Osteocyte (in vitro differentiated cells): ENCODE measurements at regions not wholly inside any gene's neighbourhood (a gene's known extent, or its start where the extent isn't known, plus 50 kb on each side); places are given as distances from the start of the nearest gene placed in this dataset.
A peak's percentile ranks its signal among the peaks of the same experiment; 100 is the strongest.
"Not testable (repeated sequence)": the region's sequence is repeated elsewhere in the genome, so short reads cannot be mapped to it uniquely, and the experiment has no call there.

Source experiments
- DNase-seq: peaks from one replicate; pipeline ENCODE4 v3.0.0; 2021; ENCODE audit warnings: mixed read lengths; ENCODE audit not compliant: unreplicated experiment; ENCODE audit errors: extremely low spot score
- H3K27ac Mint-ChIP-seq: one replicate; pipeline ENCODE4 v1.8.0; 2021; ENCODE audit warnings: mild to moderate bottlenecking, mixed read lengths; ENCODE audit not compliant: unreplicated experiment
- H3K27me3 Mint-ChIP-seq: one replicate; pipeline ENCODE4 v1.8.0; 2021; ENCODE audit warnings: mixed read lengths; ENCODE audit not compliant: unreplicated experiment
- H3K36me3 Mint-ChIP-seq: one replicate; pipeline ENCODE4 v1.8.0; 2021; ENCODE audit warnings: mixed read lengths; ENCODE audit not compliant: unreplicated experiment
- H3K4me1 Mint-ChIP-seq: one replicate; pipeline ENCODE4 v1.8.0; 2021; ENCODE audit warnings: mixed read lengths; ENCODE audit not compliant: unreplicated experiment
- H3K4me3 Mint-ChIP-seq: one replicate; pipeline ENCODE4 v1.8.0; 2021; ENCODE audit warnings: mild to moderate bottlenecking, moderate library complexity, mixed read lengths; ENCODE audit not compliant: unreplicated experiment
- H3K9me3 Mint-ChIP-seq: one replicate; pipeline ENCODE4 v1.8.0; 2021; ENCODE audit warnings: mixed read lengths; ENCODE audit not compliant: unreplicated experiment
- CTCF ChIP-seq: fragments of 200-600 bp; sonication (generic); IDR thresholded peaks from 2 replicates; pipeline ENCODE4 v1.5.0; 2021; ENCODE audit warnings: antibody characterized with exemption, mild to moderate bottlenecking, moderate library complexity

- no peak for DNase-seq
- H3K27me3 Mint-ChIP-seq = no peaks in the 10 kb centered on the region
Observed at GRCh38 chr6:134539865-134540323, 222.0 kb upstream of the SGK1 start.

DNA sequence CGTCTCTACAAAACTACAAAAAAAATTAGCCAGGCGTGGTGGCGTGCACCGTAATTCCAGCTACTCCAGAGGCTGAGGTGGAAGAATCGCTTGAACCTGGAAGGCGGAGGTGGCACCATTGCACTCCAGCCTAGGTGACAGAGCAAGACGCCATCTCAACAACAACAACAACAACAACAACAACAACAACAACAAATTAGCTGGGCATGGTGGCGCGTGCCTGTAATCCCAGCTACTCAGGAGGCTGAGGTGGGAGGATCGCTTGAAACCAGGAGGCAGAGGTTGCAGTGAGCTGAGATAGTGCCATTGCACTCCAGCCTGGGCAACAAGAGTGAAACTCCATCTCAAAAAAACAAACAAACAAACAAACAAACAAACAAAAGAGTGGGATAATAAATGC is 219.9 kb upstream of the SGK1 start:
- not testable (repeated sequence) for H3K27ac Mint-ChIP-seq

More at GRCh38 chr6:134539865-134540323, 222.0 kb upstream of the SGK1 start:
- no peaks in the 10 kb centered on the region for H3K36me3 Mint-ChIP-seq
- no peaks in the 10 kb centered on the region for H3K9me3 Mint-ChIP-seq
- H3K4me3 Mint-ChIP-seq = no peak overlapping the region
- peaks cover 22% of the 10 kb centered on the region for H3K4me1 Mint-ChIP-seq
- H3K27ac Mint-ChIP-seq = no peak overlapping the region
- TF ChIP-seq CTCF = no peak

GRCh38 chr6:134537146-134537555 is 219.2 kb upstream of the SGK1 start:
- Mint-ChIP-seq H3K4me3 (no peak overlapping the region), H3K4me1 (peaks cover 26% of the 10 kb centered on the region), H3K36me3 (no peaks in the 10 kb centered on the region), H3K27ac (peak overlapping the region; percentile 55), H3K27me3 (no peaks in the 10 kb centered on the region), H3K9me3 (no peaks in the 10 kb centered on the region)
- peak; percentile 18 for TF ChIP-seq CTCF
- no peak for DNase-seq

More for the DNA sequence above, 219.9 kb upstream of the SGK1 start:
- H3K4me1 Mint-ChIP-seq = peaks cover 26% of the 10 kb centered on the region
- not testable (repeated sequence) for H3K4me3 Mint-ChIP-seq, H3K9me3 Mint-ChIP-seq, H3K27me3 Mint-ChIP-seq, H3K36me3 Mint-ChIP-seq, DNase-seq

- DNase-seq = no peak
- H3K27ac Mint-ChIP-seq = peak overlapping the region; percentile 75
Observed at GRCh38 chr6:134535831-134536230, 217.9 kb upstream of the SGK1 start.

DNA sequence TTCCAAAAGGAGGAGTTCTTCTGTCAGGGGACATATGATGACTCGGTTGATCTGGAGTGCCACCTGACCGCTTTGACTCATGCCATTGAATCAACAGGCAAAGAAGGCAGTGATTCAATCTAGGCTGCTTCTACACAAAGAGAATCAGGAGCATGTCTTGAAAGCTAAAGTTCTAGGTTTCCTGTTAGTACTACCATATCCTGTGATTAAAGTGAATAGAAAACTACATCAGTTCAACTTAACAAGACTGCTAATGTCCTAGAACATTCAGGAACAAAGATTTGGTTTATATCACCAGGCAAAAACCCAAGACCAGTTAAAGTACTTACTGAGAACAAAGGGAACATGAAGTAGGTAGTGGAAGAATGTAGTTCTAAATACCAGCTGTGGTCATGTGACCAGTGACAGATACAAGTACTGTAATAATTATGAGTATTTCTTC is 216.8 kb upstream of the SGK1 start:
- Mint-ChIP-seq H3K27me3 (no peaks in the 10 kb centered on the region), H3K36me3 (no peaks in the 10 kb centered on the region), H3K9me3 (no peaks in the 10 kb centered on the region), H3K4me3 (no peak overlapping the region), H3K4me1 (peaks cover 45% of the 10 kb centered on the region), H3K27ac (no peak overlapping the region)
- DNase-seq = no peak
- TF ChIP-seq CTCF = no peak

More at GRCh38 chr6:134535831-134536230, 217.9 kb upstream of the SGK1 start:
- no peaks in the 10 kb centered on the region for H3K27me3 Mint-ChIP-seq
- no peak overlapping the region for H3K4me3 Mint-ChIP-seq
- TF ChIP-seq CTCF = no peak
- no peaks in the 10 kb centered on the region for H3K36me3 Mint-ChIP-seq
- H3K4me1 Mint-ChIP-seq = peaks cover 38% of the 10 kb centered on the region
- no peaks in the 10 kb centered on the region for H3K9me3 Mint-ChIP-seq

GRCh38 chr6:134533991-134534390 is 216.1 kb upstream of the SGK1 start:
- Mint-ChIP-seq H3K9me3 (no peaks in the 10 kb centered on the region), H3K4me3 (no peak overlapping the region), H3K36me3 (no peaks in the 10 kb centered on the region), H3K27me3 (no peaks in the 10 kb centered on the region), H3K4me1 (peaks cover 50% of the 10 kb centered on the region), H3K27ac (no peak overlapping the region)
- no peak for TF ChIP-seq CTCF
- DNase-seq = no peak
